ENCODE measurements at regions not wholly inside any gene's neighbourhood (a gene's known extent, or its start where the extent isn't known, plus 50 kb on each side); places are given as distances from the start of the nearest gene placed in this dataset.

DNA sequence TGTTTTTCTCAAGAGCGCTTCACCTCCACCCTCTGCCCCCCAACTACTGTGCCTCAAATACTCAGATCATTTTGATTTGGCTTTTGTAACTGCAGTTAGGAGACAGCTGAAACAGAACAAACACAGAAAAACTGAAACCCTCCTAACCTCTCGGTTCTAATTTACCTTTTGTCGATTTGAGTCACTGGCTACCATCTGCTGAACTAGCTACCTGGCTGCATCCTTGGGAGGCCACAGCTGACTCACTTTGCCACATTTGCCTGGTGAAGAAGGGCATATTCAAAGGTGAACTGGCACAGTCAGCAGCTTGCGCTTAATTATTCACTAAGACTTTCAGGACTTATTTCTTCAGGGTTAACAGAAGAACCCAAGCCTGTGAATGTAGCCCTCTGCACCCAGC is 117.7 kb downstream of the FOXB1 start:
- TF ChIP-seq ZC3H10 (CRISPR knock-in tag; IDR thresholded peaks at IDR 0.05): no peak
- no peak for TF ChIP-seq RARB (CRISPR knock-in tag; IDR thresholded peaks at IDR 0.05)
- TF ChIP-seq TOX (CRISPR knock-in tag; IDR thresholded peaks at IDR 0.05; ENCODE audit: borderline replicate concordance): no peak
- TF ChIP-seq, protein P1, sequence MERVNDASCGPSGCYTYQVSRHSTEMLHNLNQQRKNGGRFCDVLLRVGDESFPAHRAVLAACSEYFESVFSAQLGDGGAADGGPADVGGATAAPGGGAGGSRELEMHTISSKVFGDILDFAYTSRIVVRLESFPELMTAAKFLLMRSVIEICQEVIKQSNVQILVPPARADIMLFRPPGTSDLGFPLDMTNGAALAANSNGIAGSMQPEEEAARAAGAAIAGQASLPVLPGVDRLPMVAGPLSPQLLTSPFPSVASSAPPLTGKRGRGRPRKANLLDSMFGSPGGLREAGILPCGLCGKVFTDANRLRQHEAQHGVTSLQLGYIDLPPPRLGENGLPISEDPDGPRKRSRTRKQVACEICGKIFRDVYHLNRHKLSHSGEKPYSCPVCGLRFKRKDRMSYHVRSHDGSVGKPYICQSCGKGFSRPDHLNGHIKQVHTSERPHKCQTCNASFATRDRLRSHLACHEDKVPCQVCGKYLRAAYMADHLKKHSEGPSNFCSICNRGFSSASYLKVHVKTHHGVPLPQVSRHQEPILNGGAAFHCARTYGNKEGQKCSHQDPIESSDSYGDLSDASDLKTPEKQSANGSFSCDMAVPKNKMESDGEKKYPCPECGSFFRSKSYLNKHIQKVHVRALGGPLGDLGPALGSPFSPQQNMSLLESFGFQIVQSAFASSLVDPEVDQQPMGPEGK (CRISPR knock-in tag; IDR thresholded peaks at IDR 0.05; ENCODE audit: borderline replicate concordance): no peak
- TF ChIP-seq CSDC2 (CRISPR knock-in tag; IDR thresholded peaks at IDR 0.05): no peak
- no peak for TF ChIP-seq ZNF565 (CRISPR knock-in tag; conservative IDR thresholded peaks at IDR 0.05; ENCODE audit: low read depth)
- TF ChIP-seq GLIS3 (CRISPR knock-in tag; IDR thresholded peaks at IDR 0.05): no peak
- TF ChIP-seq, protein P2, sequence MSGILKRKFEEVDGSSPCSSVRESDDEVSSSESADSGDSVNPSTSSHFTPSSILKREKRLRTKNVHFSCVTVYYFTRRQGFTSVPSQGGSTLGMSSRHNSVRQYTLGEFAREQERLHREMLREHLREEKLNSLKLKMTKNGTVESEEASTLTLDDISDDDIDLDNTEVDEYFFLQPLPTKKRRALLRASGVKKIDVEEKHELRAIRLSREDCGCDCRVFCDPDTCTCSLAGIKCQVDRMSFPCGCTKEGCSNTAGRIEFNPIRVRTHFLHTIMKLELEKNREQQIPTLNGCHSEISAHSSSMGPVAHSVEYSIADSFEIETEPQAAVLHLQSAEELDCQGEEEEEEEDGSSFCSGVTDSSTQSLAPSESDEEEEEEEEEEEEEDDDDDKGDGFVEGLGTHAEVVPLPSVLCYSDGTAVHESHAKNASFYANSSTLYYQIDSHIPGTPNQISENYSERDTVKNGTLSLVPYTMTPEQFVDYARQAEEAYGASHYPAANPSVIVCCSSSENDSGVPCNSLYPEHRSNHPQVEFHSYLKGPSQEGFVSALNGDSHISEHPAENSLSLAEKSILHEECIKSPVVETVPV (CRISPR knock-in tag; IDR thresholded peaks at IDR 0.05): no peak
- TF ChIP-seq, protein P3, sequence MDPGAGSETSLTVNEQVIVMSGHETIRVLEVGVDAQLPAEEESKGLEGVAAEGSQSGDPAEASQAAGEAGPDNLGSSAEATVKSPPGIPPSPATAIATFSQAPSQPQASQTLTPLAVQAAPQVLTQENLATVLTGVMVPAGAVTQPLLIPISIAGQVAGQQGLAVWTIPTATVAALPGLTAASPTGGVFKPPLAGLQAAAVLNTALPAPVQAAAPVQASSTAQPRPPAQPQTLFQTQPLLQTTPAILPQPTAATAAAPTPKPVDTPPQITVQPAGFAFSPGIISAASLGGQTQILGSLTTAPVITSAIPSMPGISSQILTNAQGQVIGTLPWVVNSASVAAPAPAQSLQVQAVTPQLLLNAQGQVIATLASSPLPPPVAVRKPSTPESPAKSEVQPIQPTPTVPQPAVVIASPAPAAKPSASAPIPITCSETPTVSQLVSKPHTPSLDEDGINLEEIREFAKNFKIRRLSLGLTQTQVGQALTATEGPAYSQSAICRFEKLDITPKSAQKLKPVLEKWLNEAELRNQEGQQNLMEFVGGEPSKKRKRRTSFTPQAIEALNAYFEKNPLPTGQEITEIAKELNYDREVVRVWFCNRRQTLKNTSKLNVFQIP (CRISPR knock-in tag; IDR thresholded peaks at IDR 0.05; ENCODE audit: borderline replicate concordance, low read depth): no peak
- TF ChIP-seq, protein P4, sequence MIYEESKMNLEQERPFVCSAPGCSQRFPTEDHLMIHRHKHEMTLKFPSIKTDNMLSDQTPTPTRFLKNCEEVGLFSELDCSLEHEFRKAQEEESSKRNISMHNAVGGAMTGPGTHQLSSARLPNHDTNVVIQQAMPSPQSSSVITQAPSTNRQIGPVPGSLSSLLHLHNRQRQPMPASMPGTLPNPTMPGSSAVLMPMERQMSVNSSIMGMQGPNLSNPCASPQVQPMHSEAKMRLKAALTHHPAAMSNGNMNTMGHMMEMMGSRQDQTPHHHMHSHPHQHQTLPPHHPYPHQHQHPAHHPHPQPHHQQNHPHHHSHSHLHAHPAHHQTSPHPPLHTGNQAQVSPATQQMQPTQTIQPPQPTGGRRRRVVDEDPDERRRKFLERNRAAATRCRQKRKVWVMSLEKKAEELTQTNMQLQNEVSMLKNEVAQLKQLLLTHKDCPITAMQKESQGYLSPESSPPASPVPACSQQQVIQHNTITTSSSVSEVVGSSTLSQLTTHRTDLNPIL (CRISPR knock-in tag; IDR thresholded peaks at IDR 0.05; ENCODE audit: low read depth): no peak
- no peak for TF ChIP-seq ZFP30 (CRISPR knock-in tag; IDR thresholded peaks at IDR 0.05)
- TF ChIP-seq, protein P5, sequence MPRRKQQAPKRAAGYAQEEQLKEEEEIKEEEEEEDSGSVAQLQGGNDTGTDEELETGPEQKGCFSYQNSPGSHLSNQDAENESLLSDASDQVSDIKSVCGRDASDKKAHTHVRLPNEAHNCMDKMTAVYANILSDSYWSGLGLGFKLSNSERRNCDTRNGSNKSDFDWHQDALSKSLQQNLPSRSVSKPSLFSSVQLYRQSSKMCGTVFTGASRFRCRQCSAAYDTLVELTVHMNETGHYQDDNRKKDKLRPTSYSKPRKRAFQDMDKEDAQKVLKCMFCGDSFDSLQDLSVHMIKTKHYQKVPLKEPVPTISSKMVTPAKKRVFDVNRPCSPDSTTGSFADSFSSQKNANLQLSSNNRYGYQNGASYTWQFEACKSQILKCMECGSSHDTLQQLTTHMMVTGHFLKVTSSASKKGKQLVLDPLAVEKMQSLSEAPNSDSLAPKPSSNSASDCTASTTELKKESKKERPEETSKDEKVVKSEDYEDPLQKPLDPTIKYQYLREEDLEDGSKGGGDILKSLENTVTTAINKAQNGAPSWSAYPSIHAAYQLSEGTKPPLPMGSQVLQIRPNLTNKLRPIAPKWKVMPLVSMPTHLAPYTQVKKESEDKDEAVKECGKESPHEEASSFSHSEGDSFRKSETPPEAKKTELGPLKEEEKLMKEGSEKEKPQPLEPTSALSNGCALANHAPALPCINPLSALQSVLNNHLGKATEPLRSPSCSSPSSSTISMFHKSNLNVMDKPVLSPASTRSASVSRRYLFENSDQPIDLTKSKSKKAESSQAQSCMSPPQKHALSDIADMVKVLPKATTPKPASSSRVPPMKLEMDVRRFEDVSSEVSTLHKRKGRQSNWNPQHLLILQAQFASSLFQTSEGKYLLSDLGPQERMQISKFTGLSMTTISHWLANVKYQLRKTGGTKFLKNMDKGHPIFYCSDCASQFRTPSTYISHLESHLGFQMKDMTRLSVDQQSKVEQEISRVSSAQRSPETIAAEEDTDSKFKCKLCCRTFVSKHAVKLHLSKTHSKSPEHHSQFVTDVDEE (CRISPR knock-in tag; IDR thresholded peaks at IDR 0.05): no peak
- TF ChIP-seq ZFP3 (CRISPR knock-in tag; IDR thresholded peaks at IDR 0.05): no peak
- no peak for TF ChIP-seq BACH2 (CRISPR knock-in tag; IDR thresholded peaks at IDR 0.05; ENCODE audit: borderline replicate concordance)
- TF ChIP-seq TCF4 (CRISPR knock-in tag; IDR thresholded peaks at IDR 0.05; ENCODE audit: borderline replicate concordance): no peak
- TF ChIP-seq SNAI2 (CRISPR knock-in tag; IDR thresholded peaks at IDR 0.05): no peak
- no peak for TF ChIP-seq OSR1 (CRISPR knock-in tag; IDR thresholded peaks at IDR 0.05)
- TF ChIP-seq ESRRG (CRISPR knock-in tag; IDR thresholded peaks at IDR 0.05): no peak
- TF ChIP-seq ISL1 (CRISPR knock-in tag; IDR thresholded peaks at IDR 0.05): no peak
- TF ChIP-seq PPARA (CRISPR knock-in tag; IDR thresholded peaks at IDR 0.05; ENCODE audit: borderline replicate concordance): no peak
- no peak for ATAC-seq

DNA sequence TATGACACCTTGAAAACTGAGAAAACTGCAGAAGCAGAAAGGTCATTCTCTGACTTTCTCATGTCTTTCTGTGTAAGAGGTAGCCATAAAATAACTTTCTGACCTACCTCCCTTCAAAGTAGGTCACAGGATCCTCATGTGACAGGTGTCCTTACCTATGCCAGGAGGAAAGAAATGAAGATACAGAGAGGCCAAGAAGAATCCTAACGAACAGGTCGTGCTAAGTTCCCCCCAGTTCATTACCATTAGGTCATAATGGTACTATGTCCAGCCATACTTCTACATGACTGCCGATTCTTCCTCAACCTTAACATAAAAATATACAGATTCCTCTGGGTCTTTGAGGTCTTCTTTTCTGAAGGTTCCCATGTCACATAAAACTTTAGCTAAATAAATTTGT is 118.6 kb downstream of the FOXB1 start:
- ATAC-seq: no peak
- TF ChIP-seq GLIS3 (CRISPR knock-in tag; IDR thresholded peaks at IDR 0.05) (no peak), ZC3H10 (CRISPR knock-in tag; IDR thresholded peaks at IDR 0.05) (no peak), ZNF565 (CRISPR knock-in tag; conservative IDR thresholded peaks at IDR 0.05; ENCODE audit: low read depth) (no peak), ISL1 (CRISPR knock-in tag; IDR thresholded peaks at IDR 0.05) (no peak)
- TF ChIP-seq, protein P5 (CRISPR knock-in tag; IDR thresholded peaks at IDR 0.05): no peak
